Thyroid gland (tissue), 4 donors: ENCODE measurements at regions not wholly inside any gene's neighbourhood (a gene's known extent, or its start where the extent isn't known, plus 50 kb on each side); places are given as distances from the start of the nearest gene placed in this dataset.

Source experiments
- DNase-seq, 2 donors: peaks; one replicate each; pipeline ENCODE4 v3.0.0-alpha.2; 2019
- H3K27ac ChIP-seq, 3 donors: fragments of 200-600 bp; sonication (generic); 1 replicate in 2 of 3; 2 replicates in 1 of 3; pipeline ENCODE4 v1.5.1; 2016 to 2019; ENCODE audit warnings: mild to moderate bottlenecking in 1 of 3, moderate library complexity in 1 of 3
- H3K27me3 ChIP-seq: fragments of 200-600 bp; sonication (generic); one replicate; pipeline ENCODE4 v1.5.1; 2019
- H3K36me3 ChIP-seq, 2 donors: fragments of 200-600 bp; sonication (generic); one replicate each; pipeline ENCODE4 v1.5.1; 2016 to 2019
- H3K4me1 ChIP-seq, 2 donors: fragments of 200-600 bp; sonication (generic); one replicate each; pipeline ENCODE4 v1.5.1; 2017 to 2019
- H3K4me3 ChIP-seq, 3 donors: fragments of 200-600 bp; sonication (generic); replicated peaks in 1 of 3; 1 replicate in 2 of 3; 2 replicates in 1 of 3; pipeline ENCODE4 v1.5.1; 2016; ENCODE audit warnings: mild to moderate bottlenecking in 1 of 3
- H3K9me3 ChIP-seq: fragments of 200-600 bp; sonication (generic); one replicate; pipeline ENCODE4 v1.5.1; 2017
- POLR2A ChIP-seq, 2 donors: fragments of 450-650 bp; IDR thresholded peaks; one replicate each; pipeline ENCODE4 v1.6.1; 2017; ENCODE audit warnings: antibody characterized with exemption in 2 of 2, mild to moderate bottlenecking in 2 of 2, moderate library complexity in 1 of 2
- WGBS, 2 donors: methylation state at CpG; one replicate each; pipeline ENCODE4 v1.1.5; 2017; 5-methylcytosine and 5-hydroxymethylcytosine counted together
- intact Hi-C: fragments of 100-400 bp; cut with DNase I; formaldehyde crosslinking; loops from one replicate; pipeline ENCODE4 v1.15.1; 2023
- TF ChIP-seq, protein P1 (sequence below), 6 experiments: fragments of 200-600 bp in 3 of 6; fragments of 450-650 bp in 3 of 6; sonication (generic) in 3 of 6; IDR thresholded peaks; one replicate each; pipeline ENCODE4 v1.5.1; 2016 to 2019; ENCODE audit warnings: antibody characterized with exemption in 6 of 6, mild to moderate bottlenecking in 2 of 6, inconsistent platforms in 1 of 6, moderate library complexity in 1 of 6

DNA sequence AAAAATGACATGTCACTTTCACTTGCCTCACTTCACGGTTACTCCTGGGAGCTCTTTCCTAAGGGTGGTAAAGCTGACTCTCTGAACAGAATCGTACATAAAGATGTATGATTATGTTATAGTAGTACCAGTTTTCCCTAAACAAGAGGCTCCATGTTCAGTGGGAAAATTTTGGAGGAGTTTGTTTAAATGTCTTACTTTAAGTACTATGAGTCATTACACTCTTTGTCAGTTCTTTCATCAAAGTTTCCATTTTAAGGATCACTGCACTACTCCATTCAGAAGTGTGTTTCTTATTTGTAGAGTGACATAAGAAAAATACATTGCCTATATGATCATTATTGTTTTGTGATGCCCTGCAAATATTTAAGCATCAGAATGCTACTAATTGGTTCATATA lies 121.1 kb upstream of the FIGN start:
- DNase-seq: no peak
- 63 to 69% methylated on average over 2 of the region's 2 CpGs for WGBS, 2 donors
- no peak overlapping the region for H3K27ac ChIP-seq
- H3K4me1 ChIP-seq: no peaks in the 10 kb centered on the region
- H3K27me3 ChIP-seq: no peaks in the 10 kb centered on the region
- intact Hi-C loops: no loop called here
- H3K36me3 ChIP-seq: no peaks in the 10 kb centered on the region
- TF ChIP-seq POLR2A (IDR thresholded peaks at IDR 0.05): no peak
- TF ChIP-seq, protein P1, sequence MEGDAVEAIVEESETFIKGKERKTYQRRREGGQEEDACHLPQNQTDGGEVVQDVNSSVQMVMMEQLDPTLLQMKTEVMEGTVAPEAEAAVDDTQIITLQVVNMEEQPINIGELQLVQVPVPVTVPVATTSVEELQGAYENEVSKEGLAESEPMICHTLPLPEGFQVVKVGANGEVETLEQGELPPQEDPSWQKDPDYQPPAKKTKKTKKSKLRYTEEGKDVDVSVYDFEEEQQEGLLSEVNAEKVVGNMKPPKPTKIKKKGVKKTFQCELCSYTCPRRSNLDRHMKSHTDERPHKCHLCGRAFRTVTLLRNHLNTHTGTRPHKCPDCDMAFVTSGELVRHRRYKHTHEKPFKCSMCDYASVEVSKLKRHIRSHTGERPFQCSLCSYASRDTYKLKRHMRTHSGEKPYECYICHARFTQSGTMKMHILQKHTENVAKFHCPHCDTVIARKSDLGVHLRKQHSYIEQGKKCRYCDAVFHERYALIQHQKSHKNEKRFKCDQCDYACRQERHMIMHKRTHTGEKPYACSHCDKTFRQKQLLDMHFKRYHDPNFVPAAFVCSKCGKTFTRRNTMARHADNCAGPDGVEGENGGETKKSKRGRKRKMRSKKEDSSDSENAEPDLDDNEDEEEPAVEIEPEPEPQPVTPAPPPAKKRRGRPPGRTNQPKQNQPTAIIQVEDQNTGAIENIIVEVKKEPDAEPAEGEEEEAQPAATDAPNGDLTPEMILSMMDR (IDR thresholded peaks at IDR 0.05): no peak
- H3K4me3 ChIP-seq: no peak overlapping the region
- no peaks in the 10 kb centered on the region for H3K9me3 ChIP-seq

DNA sequence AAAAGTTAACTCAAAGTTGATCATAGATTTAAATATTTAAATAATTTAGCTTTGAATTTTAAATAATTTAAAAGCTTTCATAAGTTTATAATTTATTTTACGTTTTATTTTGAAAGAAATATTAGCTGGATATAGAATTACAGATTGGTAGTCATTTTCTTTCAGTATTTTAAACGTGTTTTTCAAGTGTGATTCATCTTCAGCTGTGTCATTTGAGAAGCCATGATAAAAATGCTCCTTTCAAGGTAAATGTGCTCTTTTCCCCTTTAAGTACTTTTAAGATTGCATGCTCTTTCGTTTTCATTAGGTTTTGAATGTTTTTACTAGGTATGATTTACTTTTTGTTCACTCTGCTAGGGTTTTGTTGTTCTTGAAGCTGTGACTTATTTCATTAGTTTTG lies 116.8 kb upstream of the FIGN start:
- Histone ChIP-seq H3K27me3 (no peaks in the 10 kb centered on the region), H3K4me1 (no peaks in the 10 kb centered on the region), H3K36me3 (no peaks in the 10 kb centered on the region), H3K4me3 (no peak overlapping the region), H3K9me3 (no peaks in the 10 kb centered on the region), H3K27ac (no peak overlapping the region)
- TF ChIP-seq POLR2A (IDR thresholded peaks at IDR 0.05): no peak
- TF ChIP-seq, protein P1 (IDR thresholded peaks at IDR 0.05): no peak
- 52 to 55% methylated on average over 3 of the region's 3 CpGs for WGBS, 2 donors
- intact Hi-C loops: no loop called here
- no peak for DNase-seq

DNA sequence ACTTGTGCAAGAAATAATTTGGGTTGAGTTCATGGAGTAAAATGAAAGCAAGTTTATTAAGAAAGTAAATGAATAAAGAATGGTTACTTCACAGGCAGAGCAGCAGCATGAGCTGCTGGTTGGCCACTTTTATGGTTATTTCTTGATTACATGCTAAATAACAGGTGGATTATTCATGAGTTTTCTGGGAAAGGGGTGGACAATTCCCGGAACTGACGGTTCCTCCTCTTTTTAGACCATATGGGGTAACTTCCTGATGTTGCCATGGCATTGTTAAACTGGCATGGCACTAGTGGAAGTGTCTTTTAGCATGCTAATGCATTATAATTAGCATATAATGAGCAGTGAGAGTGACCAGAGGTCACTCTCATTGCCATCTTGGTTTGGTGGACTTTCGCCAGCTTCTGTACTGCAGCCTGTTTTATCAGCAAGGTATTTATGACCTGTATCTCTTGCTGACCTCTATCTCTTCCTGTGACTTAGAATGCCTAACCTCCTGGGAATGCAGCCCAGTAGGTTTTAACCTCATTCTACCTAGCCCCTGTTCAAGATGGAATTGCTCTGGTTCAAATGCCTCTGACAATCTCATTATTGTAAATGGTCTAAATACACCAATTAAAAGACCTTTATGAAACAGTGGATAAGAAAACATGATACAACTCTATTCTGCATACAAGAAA lies 114.1 kb upstream of the FIGN start:
- Histone ChIP-seq H3K4me1 (no peaks in the 10 kb centered on the region), H3K27ac (no peak overlapping the region), H3K4me3 (no peak overlapping the region), H3K36me3 (no peaks in the 10 kb centered on the region), H3K9me3 (no peaks in the 10 kb centered on the region), H3K27me3 (no peaks in the 10 kb centered on the region)
- intact Hi-C loops: no loop called here
- no peak for DNase-seq
- TF ChIP-seq, protein P1 (IDR thresholded peaks at IDR 0.05): no peak
- no peak for TF ChIP-seq POLR2A (IDR thresholded peaks at IDR 0.05)
- WGBS, 2 donors: 79 to 89% methylated on average over 3 of the region's 3 CpGs

DNA sequence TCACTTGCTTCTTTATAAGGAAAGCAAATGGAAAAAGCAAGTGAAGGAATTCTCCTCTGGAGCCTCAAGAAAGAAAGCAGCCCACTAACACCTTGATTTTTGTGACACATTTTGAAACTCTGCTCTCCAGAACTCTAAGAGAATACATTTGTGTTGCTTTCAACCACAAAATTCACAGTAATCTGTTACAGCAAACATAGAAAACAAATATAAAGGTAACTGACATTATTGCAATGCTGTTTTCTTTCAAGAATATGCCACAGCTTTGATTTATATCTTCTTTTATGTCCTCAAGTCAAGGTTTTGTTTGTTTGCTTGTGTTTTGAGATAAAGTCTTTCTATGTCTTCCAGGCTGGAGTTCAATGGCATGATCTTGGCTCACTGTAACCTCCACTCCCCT lies 103.1 kb upstream of the FIGN start:
- Histone ChIP-seq H3K4me3 (no peak overlapping the region), H3K27ac (no peak overlapping the region), H3K27me3 (no peaks in the 10 kb centered on the region), H3K9me3 (no peaks in the 10 kb centered on the region), H3K4me1 (no peaks in the 10 kb centered on the region), H3K36me3 (no peaks in the 10 kb centered on the region)
- no peak for DNase-seq
- intact Hi-C loops: no loop called here
- TF ChIP-seq POLR2A (IDR thresholded peaks at IDR 0.05): no peak
- TF ChIP-seq, protein P1 (IDR thresholded peaks at IDR 0.05): no peak

DNA sequence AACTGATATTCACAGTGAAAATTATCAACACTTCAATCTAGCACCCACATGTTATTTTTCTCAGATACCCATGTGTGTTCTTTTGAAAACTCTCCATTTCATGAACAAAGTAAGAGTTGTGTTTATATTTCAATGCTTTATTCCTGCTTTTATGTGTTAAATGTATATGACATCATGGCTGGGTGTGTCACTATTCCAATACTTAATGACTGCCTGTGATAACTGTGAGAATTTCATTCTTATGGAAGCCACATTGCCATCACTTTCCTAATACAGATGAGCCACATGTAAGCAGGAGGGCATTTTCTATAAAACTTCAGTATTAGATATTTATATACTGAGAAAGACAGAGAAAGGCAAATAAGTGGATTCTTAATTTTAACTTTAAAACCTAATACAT lies 100.4 kb upstream of the FIGN start:
- Histone ChIP-seq H3K9me3 (no peaks in the 10 kb centered on the region), H3K27me3 (no peaks in the 10 kb centered on the region), H3K36me3 (no peaks in the 10 kb centered on the region), H3K4me1 (no peaks in the 10 kb centered on the region), H3K4me3 (no peak overlapping the region), H3K27ac (no peak overlapping the region)
- no peak for DNase-seq
- TF ChIP-seq, protein P1 (IDR thresholded peaks at IDR 0.05): no peak
- no peak for TF ChIP-seq POLR2A (IDR thresholded peaks at IDR 0.05)
- intact Hi-C loops: no loop called here
